KMS-11 (cell line): ENCODE measurements at regions not wholly inside any gene's neighbourhood (a gene's known extent, or its start where the extent isn't known, plus 50 kb on each side); places are given as distances from the start of the nearest gene placed in this dataset.

Experiments
- H2AFZ ChIP-seq: fragments of 200-600 bp; sonication (generic); 2 replicates; pipeline ENCODE4 v1.6.1; 2016; ENCODE audit warnings: antibody characterized with exemption, mixed run types, low read depth
- H3K27ac ChIP-seq: fragments of 200-600 bp; sonication (generic); 2 replicates; pipeline ENCODE4 v1.6.1; 2016; ENCODE audit warnings: mild to moderate bottlenecking, mixed run types
- H3K27me3 ChIP-seq: fragments of 200-600 bp; sonication (generic); 2 replicates; pipeline ENCODE4 v1.6.1; 2017; ENCODE audit warnings: mild to moderate bottlenecking, low read depth, mixed run types, moderate library complexity; ENCODE audit not compliant: insufficient read depth
- H3K36me3 ChIP-seq: fragments of 200-600 bp; sonication (generic); 2 replicates; pipeline ENCODE4 v1.6.1; 2017; ENCODE audit warnings: mild to moderate bottlenecking, mixed run types; ENCODE audit not compliant: insufficient read depth
- H3K4me1 ChIP-seq: fragments of 200-600 bp; sonication (generic); 2 replicates; pipeline ENCODE4 v1.6.1; 2016; ENCODE audit warnings: mild to moderate bottlenecking, low read depth, mixed run types; ENCODE audit not compliant: poor library complexity, severe bottlenecking
- H3K4me2 ChIP-seq: fragments of 200-600 bp; sonication (generic); 2 replicates; pipeline ENCODE4 v1.7.0; 2016; ENCODE audit warnings: mild to moderate bottlenecking, mixed run types
- H3K4me3 ChIP-seq: fragments of 200-600 bp; sonication (generic); IDR thresholded peaks from 2 replicates; pipeline ENCODE4 v1.6.1; 2017; ENCODE audit warnings: low read depth, low read length, mixed read lengths; ENCODE audit not compliant: insufficient read depth
- H3K79me2 ChIP-seq: fragments of 200-600 bp; sonication (generic); 2 replicates; pipeline ENCODE4 v1.6.1; 2016; ENCODE audit warnings: low read depth, mixed run types; ENCODE audit not compliant: insufficient read depth
- H3K9ac ChIP-seq: fragments of 200-600 bp; sonication (generic); 2 replicates; pipeline ENCODE4 v1.6.1; 2016; ENCODE audit warnings: mild to moderate bottlenecking, mixed run types
- H4K20me1 ChIP-seq: fragments of 200-600 bp; sonication (generic); 2 replicates; pipeline ENCODE4 v1.6.1; 2016; ENCODE audit warnings: mild to moderate bottlenecking, mixed run types; ENCODE audit not compliant: insufficient read depth
- TF ChIP-seq, protein P1 (sequence below): fragments of 200-600 bp; sonication (generic); conservative IDR thresholded peaks from 2 replicates; pipeline ENCODE4 v1.6.1; 2017; ENCODE audit warnings: low read depth, mild to moderate bottlenecking, antibody characterized with exemption, low read length, moderate library complexity, mixed read lengths

GRCh38 chr12:46678426-46678825 lies 147.4 kb downstream of the SLC38A4 start:
- Histone ChIP-seq H3K79me2 (no peaks in the 10 kb centered on the region), H4K20me1 (no peaks in the 10 kb centered on the region), H3K4me2 (no peak overlapping the region), H3K36me3 (no peaks in the 10 kb centered on the region), H3K9ac (no peak overlapping the region), H3K4me1 (peaks cover 11% of the 10 kb centered on the region), H3K27me3 (no peaks in the 10 kb centered on the region), H2AFZ (no peak overlapping the region), H3K4me3 (no peak overlapping the region), H3K27ac (no peak overlapping the region)
- TF ChIP-seq, protein P1, sequence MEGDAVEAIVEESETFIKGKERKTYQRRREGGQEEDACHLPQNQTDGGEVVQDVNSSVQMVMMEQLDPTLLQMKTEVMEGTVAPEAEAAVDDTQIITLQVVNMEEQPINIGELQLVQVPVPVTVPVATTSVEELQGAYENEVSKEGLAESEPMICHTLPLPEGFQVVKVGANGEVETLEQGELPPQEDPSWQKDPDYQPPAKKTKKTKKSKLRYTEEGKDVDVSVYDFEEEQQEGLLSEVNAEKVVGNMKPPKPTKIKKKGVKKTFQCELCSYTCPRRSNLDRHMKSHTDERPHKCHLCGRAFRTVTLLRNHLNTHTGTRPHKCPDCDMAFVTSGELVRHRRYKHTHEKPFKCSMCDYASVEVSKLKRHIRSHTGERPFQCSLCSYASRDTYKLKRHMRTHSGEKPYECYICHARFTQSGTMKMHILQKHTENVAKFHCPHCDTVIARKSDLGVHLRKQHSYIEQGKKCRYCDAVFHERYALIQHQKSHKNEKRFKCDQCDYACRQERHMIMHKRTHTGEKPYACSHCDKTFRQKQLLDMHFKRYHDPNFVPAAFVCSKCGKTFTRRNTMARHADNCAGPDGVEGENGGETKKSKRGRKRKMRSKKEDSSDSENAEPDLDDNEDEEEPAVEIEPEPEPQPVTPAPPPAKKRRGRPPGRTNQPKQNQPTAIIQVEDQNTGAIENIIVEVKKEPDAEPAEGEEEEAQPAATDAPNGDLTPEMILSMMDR: no peak

DNA sequence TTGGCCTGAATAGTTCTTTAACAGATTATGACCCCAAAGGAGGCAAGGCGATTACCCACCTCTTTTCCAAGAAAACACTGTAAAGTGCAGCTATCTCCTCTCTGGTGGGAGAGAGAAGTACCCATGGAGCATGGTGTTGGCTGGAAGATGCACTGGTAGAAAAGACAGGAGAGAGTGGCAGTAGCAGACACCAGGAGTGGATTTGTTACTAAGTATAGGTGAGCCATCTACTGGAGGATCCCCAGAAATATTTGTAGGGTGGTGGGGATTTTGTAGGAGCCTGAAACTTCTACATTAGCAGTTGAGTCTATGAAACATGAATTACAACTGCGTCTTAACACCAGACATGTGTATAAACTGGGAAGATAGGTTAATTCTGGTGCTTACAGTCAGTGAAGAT lies 148.0 kb downstream of the SLC38A4 start:
- TF ChIP-seq, protein P1: peak; percentile 44
- H3K4me3 ChIP-seq: no peak overlapping the region
- H2AFZ ChIP-seq: no peak overlapping the region
- no peaks in the 10 kb centered on the region for H3K79me2 ChIP-seq
- H3K4me2 ChIP-seq: no peak overlapping the region
- H3K27ac ChIP-seq: no peak overlapping the region
- peaks cover 11% of the 10 kb centered on the region for H3K4me1 ChIP-seq
- H3K27me3 ChIP-seq: no peaks in the 10 kb centered on the region
- H4K20me1 ChIP-seq: no peaks in the 10 kb centered on the region
- H3K36me3 ChIP-seq: no peaks in the 10 kb centered on the region
- H3K9ac ChIP-seq: no peak overlapping the region

- peaks cover 11% of the 10 kb centered on the region for H3K4me1 ChIP-seq
- H3K4me2 ChIP-seq: no peak overlapping the region
- H3K9ac ChIP-seq: no peak overlapping the region
These were observed 148.8 kb downstream of the SLC38A4 start for GRCh38 chr12:46676797-46677520.

DNA sequence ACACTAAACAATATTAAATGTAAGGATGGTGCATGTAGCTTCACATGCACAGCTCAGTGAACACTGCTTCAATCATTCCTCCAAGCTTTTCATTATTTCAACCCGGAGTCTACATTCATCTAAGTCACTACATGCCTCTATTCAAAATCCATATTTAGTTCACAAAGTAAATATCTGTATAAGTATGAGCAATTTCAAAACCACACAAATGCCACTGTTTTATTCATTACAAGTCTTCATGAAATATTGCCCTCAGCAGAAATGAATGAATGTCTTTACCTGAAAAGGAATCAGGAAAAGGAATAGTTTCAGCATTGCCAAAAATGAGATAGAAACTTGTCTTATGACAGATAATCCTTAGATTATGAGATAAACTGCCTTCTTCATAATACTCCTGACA lies 149.4 kb downstream of the SLC38A4 start:
- TF ChIP-seq, protein P1: no peak
- H3K4me2 ChIP-seq: no peak overlapping the region
- H3K36me3 ChIP-seq: no peaks in the 10 kb centered on the region
- H4K20me1 ChIP-seq: no peaks in the 10 kb centered on the region
- no peak overlapping the region for H3K4me3 ChIP-seq
- no peak overlapping the region for H2AFZ ChIP-seq
- H3K79me2 ChIP-seq: no peaks in the 10 kb centered on the region
- H3K9ac ChIP-seq: no peak overlapping the region
- H3K27ac ChIP-seq: no peak overlapping the region
- peaks cover 11% of the 10 kb centered on the region for H3K4me1 ChIP-seq
- H3K27me3 ChIP-seq: no peaks in the 10 kb centered on the region

More at GRCh38 chr12:46676797-46677520, 148.8 kb downstream of the SLC38A4 start:
- H3K4me3 ChIP-seq: no peak overlapping the region
- TF ChIP-seq, protein P1: no peak
- H4K20me1 ChIP-seq: no peaks in the 10 kb centered on the region
- H3K79me2 ChIP-seq: no peaks in the 10 kb centered on the region
- no peak overlapping the region for H2AFZ ChIP-seq
- H3K36me3 ChIP-seq: no peaks in the 10 kb centered on the region
- no peaks in the 10 kb centered on the region for H3K27me3 ChIP-seq
- no peak overlapping the region for H3K27ac ChIP-seq
